DMS53 (cell line): ENCODE measurements at regions not wholly inside any gene's neighbourhood (a gene's known extent, or its start where the extent isn't known, plus 50 kb on each side); places are given as distances from the start of the nearest gene placed in this dataset.

ENCODE experiments used
- DNase-seq: peaks from one replicate; lab custom pipeline; 2025; lab: John Stamatoyannopoulos, UW

DNA sequence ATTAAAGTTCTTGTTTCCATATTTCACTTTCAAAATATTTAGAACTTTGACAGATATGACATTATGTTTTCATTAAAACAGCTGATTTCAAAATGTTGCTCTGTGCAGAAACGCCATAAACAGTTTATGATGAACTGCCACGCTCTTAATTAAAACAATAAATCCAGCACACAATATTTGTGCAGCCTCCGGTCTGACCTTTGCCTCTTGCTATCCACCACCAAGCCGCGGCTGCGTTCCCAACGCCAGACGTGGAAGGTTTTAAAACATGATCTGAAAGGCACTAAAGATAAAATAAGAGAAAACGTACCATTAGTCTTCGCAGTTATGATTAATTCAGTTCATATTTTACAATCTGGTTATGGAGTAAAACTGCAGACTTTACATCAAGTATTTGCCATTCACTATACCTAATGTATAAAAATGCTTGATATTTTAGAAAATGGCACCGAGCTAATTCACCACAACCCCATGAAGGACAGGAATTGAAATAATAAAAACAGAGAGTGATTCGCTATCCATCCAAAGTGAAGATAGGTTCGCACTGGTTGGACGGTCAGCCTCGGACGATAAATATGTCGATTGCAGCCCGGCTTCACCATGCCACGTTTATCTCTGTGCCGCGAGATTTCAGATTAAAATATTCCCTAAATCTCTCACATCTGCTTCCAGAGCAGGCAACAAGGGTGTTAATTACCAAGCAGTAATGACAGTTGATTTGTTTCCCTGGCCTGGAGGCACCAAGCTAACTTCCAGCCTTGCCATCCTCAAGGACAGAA lies 103.3 kb upstream of the ZNF507 start:
- DNase-seq, result no peak

GRCh38 chr19:32246006-32246405 lies 99.4 kb upstream of the ZNF507 start:
- DNase-seq, result no peak

GRCh38 chr19:32251634-32252332 lies 93.6 kb upstream of the ZNF507 start:
- no peak for DNase-seq

- no peak for DNase-seq
These were observed 93.1 kb upstream of the ZNF507 start for GRCh38 chr19:32252333-32252669.

GRCh38 chr19:32253683-32254508 lies 91.5 kb upstream of the ZNF507 start:
- DNase-seq, result no peak

DNA sequence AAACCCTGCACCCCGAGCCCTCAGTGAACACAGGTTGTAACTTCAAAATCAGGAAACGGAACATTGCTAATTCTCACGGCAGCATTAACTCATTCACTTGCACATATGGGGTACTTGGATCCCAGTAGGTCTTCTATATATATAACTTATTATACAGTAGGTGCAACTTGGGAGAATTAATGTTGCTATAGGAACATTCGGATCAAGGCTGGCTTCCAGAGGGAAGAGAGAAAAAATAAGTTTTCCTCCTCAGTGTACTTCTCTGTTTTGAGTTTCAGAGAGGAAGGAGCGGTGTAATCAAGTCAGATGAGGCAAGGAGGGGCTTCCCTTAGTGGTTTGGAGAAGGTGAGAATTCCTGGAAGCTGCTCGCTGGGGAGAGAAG lies 90.9 kb upstream of the ZNF507 start:
- DNase-seq, result no peak

- DNase-seq, result no peak
These were observed 89.7 kb upstream of the ZNF507 start for GRCh38 chr19:32255536-32256295.

DNA sequence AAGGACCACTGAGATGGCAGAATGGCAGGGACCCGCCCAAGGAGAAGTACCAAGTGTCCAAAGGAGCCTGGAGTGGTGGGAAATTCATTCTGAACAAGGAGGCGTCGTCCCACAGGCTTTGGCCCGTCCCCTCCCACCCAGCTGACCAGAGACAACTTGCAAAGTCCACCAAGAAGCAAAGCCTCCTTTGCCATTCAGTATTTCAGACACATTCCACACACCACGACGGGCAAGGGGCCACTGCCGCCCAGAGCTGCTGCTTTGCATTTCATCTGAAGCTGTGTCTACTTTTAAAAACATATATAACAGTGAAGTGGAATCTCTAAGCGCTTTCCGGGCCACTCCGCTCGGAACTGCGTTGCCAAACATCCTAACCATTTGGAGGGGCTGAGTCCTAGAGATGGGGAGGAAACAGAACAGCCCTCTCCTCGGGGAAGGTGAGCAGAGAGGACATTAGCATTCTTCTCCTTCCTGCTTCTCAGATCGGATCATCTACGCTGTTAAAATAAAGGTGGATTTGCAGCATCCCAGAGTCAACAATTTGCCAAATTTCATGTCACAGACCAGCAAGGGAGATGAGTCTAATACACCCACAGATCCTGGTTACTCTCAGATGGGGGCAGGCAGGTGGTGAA lies 89.0 kb upstream of the ZNF507 start:
- DNase-seq, result no peak

GRCh38 chr19:32257326-32258073 lies 87.9 kb upstream of the ZNF507 start:
- DNase-seq, result no peak

DNA sequence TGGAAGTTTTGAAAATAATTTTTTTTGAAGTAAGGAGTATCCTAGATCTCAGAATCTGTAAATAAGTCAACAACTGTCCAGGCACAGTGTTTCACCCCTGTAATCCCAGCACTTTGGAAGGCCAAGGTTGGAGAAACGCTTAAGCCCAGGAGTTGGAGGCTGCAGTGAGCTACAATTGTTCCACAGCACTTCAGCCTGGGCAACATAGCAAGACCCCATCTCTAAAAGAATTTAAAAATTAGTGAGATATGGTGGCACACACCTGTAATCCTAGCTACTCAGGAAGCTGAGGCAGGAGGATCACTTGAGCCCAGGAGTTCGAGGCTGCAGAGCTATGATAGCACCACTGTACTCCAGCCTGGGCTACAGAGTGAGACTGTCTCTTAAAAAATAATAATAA lies 87.2 kb upstream of the ZNF507 start:
- DNase-seq, result no peak

DNA sequence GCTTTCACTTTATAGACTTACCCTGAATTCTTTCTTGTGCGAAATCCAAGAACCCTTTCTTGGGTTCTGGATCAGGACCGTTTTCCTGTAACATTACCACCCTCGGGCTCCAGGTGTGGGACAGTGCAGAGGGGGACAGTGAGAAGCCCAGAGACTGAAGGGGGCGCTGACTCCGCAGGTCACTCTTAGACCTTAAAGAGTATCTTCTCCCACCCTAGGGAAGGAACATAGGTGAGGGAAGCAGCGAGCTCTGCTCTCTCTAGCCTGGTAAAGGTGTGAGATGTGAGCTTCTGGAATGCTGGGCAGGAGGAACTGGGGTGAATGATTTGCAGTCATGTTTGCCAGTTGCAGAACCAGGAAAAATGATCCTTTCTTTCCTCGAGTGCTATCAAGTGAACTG lies 80.8 kb upstream of the ZNF507 start:
- no peak for DNase-seq

DNA sequence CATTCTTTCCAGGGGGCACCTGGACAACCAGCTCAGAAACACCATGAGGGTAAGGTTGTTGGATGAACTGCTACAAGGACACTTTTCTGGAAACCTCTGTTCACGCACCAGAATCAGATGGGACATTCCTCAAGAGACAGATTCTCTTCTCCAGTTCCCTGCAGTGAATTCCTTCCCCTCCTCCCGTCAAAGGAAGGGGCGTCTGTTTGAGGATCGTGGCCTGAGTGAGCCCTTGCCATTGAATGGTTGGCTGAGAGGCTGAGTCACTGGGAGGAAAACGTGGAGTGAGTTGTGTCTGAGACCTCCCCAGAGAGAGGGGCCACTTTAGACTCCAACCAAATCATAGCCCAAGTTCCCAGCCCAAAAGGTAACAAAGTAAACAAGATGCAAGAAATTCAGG lies 79.4 kb upstream of the ZNF507 start:
- no peak for DNase-seq

DNA sequence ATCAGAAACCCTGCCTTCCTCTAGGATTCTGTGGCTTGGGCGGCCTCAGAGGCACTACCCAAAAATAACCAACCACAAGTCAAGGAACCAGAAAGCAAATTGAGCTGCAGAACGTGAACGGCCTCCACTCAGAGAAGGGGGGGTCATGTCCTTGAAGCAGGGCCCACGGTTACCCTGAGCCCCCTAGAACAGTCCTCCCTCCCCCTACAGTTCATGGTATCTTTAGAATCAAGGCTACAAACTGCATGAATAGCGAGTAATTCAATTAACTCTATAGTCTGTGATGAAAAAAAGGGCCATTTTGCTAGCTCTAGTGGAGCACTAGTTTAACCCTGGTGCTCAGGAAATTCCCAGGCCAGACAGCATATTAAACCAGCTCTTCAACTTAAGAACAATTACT lies 79.0 kb upstream of the ZNF507 start:
- no peak for DNase-seq

DNA sequence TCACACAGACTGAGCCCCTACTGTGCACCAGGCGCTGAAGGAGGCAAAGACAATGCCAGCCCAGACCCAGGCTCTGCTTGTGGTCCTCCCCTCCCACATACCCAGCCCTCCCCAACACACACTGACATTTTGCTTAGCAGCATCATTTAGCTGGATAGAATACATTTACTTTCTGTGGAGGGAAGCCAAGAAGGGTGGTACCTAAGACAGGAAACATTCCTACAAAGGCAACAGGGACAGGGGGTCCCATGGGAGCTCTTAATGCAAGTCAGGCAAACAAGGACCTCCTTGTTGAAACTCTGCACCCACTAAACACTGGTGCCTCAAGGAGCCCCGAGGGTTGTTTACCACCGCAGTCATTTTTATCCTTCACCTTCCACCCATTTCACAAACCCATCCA lies 77.0 kb upstream of the ZNF507 start:
- no peak for DNase-seq

DNA sequence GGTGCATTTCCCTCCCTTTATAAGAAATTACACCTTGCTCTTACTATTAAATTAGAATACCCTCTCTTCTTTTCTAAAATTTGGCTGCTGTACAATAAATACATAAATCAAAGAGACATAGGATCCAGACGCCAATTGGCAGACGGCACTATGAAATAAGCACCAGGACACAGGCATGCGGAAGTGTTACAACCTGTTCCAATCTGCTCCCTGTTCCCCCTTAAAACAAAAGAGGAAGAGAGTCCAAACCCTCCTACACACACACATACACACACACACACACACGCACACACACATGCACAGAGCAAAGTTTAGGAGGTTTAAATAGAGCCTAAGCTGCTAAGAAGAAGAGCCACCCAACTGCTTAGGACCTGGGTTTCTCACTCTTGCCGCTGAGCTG lies 75.6 kb upstream of the ZNF507 start:
- no peak for DNase-seq

GRCh38 chr19:32273483-32273882 lies 71.9 kb upstream of the ZNF507 start:
- no peak for DNase-seq

DNA sequence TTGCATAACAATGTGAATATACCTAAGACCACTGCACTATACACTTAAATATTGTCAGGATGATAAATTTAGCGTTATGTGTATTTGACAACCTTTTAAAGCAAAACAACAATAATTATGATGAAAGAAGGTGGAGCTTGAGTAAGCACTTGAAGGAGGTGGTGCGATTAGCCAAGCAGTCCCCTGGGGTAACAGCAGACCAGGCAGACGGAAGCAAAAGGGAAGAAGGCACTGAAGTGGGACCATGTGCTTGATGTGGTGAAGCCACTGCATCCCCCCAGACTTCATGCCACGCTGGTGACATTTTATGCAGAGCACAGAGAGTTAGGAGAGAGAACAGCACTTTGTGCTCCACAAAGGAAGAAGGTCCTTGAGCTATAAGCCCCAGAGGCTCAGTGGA lies 58.3 kb upstream of the ZNF507 start:
- DNase-seq, result no peak

DNA sequence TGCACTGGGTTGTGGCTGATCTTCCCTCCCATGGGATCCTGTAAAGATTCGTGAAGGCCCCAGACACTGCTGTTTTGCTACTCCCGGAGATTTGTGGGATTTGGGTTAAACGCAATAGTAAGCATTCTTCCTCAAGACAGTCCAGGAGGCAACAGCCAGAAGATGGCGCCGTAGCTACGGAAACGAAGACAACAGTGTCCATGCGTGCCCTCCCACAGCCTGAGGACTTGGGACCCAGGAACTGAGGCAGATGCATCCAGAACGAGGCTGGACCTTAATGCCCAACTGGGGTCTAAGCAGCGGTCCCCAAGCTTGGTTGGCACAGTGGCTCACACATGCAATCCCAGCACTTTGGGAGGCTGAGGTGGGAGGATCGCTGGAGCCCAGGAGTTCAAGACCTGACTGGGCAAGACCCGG lies 57.6 kb upstream of the ZNF507 start:
- peak; percentile 60 for DNase-seq

DNA sequence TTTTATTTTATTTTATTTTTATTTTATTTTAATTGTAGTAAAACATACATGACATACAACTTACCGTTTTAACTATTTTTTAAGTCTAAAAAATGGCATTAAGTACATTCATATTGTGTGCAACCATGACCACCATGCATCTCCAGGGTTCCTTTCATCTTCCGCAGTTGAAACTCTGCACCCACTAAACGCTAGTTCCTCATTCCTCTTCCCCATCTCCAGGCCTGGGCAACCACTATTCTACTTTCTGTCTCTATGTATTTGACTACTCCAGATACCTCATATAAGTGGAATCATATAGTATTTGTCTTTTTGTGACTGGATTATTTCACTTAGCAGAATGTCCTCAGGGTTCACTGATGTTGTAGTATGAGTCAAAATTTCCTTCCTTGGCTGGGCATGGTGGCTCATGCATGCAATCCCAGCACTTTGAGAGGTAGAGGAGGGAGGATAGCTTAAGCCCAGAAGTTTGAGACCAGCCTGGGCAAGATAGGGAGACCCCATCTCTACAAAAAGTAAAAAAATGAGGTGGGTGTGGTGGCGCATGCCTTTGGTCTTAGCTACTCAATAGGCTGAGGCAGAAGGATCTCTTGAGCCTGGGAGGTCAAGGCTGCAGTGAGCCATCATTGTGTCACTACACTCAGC lies 55.7 kb upstream of the ZNF507 start:
- no peak for DNase-seq

GRCh38 chr19:32291876-32292275 lies 53.5 kb upstream of the ZNF507 start:
- DNase-seq, result no peak
